DND-41 (cell line): ENCODE measurements at regions not wholly inside any gene's neighbourhood (a gene's known extent, or its start where the extent isn't known, plus 50 kb on each side); places are given as distances from the start of the nearest gene placed in this dataset.

ENCODE experiments used
- ATAC-seq: fragments of 200-7000 bp; cut with Tn5 transposase; 3 replicates; pipeline ENCODE4 v1.9.1; 2021; ENCODE audit warnings: low read depth; ENCODE audit not compliant: insufficient read depth
- DNase-seq: peaks from one replicate; pipeline ENCODE4 v3.0.0-alpha.2; 2020
- H2AFZ ChIP-seq: 2 replicates; pipeline ENCODE4 v1.6.0; 2012; ENCODE audit warnings: low read depth, low read length
- H3K27ac ChIP-seq: 2 replicates; pipeline ENCODE4 v1.5.1; 2012; ENCODE audit warnings: low read length, inconsistent platforms
- H3K27me3 ChIP-seq: fragments of 200-600 bp; sonication (generic); 2 replicates; pipeline ENCODE4 v1.6.0; 2012; ENCODE audit warnings: low read length, mild to moderate bottlenecking, inconsistent platforms; ENCODE audit not compliant: insufficient read depth, poor library complexity
- H3K36me3 ChIP-seq: 2 replicates; pipeline ENCODE4 v1.5.1; 2012; ENCODE audit warnings: low read length, inconsistent platforms; ENCODE audit not compliant: insufficient read depth
- H3K4me1 ChIP-seq: 2 replicates; pipeline ENCODE4 v1.5.1; 2012; ENCODE audit warnings: mild to moderate bottlenecking, low read length; ENCODE audit not compliant: insufficient read depth
- H3K4me2 ChIP-seq: 2 replicates; pipeline ENCODE4 v1.6.0; 2012; ENCODE audit warnings: mild to moderate bottlenecking, moderate library complexity, low read length, inconsistent platforms; ENCODE audit not compliant: insufficient read depth
- H3K4me3 ChIP-seq, 2 experiments: fragments of 200-600 bp in 1 of 2; shearing (Covaris generic) in 1 of 2; 2 replicates each; pipeline ENCODE4 v1.5.1; 2012 to 2016; ENCODE audit warnings: inconsistent platforms in 2 of 2, low read length in 2 of 2, mild to moderate bottlenecking in 2 of 2, low read depth in 1 of 2, moderate library complexity in 1 of 2
- H3K79me2 ChIP-seq: 2 replicates; pipeline ENCODE4 v1.6.0; 2012; ENCODE audit warnings: low read length, inconsistent platforms; ENCODE audit not compliant: insufficient read depth
- H3K9ac ChIP-seq: 2 replicates; pipeline ENCODE4 v1.6.0; 2012; ENCODE audit warnings: low read depth, mild to moderate bottlenecking, inconsistent platforms, low read length, moderate library complexity
- H3K9me3 ChIP-seq: 2 replicates; pipeline ENCODE4 v1.5.1; 2012; ENCODE audit warnings: low read length, moderate library complexity, mild to moderate bottlenecking, inconsistent platforms; ENCODE audit not compliant: insufficient read depth, severe bottlenecking
- H4K20me1 ChIP-seq: 2 replicates; pipeline ENCODE4 v1.6.0; 2012; ENCODE audit warnings: low read length; ENCODE audit not compliant: insufficient read depth
- CTCF ChIP-seq: IDR thresholded peaks from 2 replicates; pipeline ENCODE4 v1.5.1; 2012; ENCODE audit warnings: borderline replicate concordance, low read length, moderate library complexity, mild to moderate bottlenecking; ENCODE audit not compliant: poor library complexity, severe bottlenecking; ENCODE audit errors: extremely low read depth
- EZH2 ChIP-seq: IDR thresholded peaks from 3 replicates; pipeline ENCODE4 v1.6.1; 2012; ENCODE audit warnings: borderline replicate concordance, low read depth, mild to moderate bottlenecking, moderate library complexity, low read length, inconsistent platforms; ENCODE audit not compliant: severe bottlenecking

GRCh38 chr14:38723959-38724358 is 379.1 kb downstream of the SEC23A start:
- no peaks in the 10 kb centered on the region for H3K36me3 ChIP-seq
- H3K27me3 ChIP-seq = no peaks in the 10 kb centered on the region
- no peak overlapping the region for H2AFZ ChIP-seq
- TF ChIP-seq CTCF (no peak), EZH2 (no peak)
- ATAC-seq (no peak), DNase-seq (no peak)
- H4K20me1 ChIP-seq = no peaks in the 10 kb centered on the region
- H3K4me3 ChIP-seq = no peak overlapping the region
- H3K4me2 ChIP-seq = no peak overlapping the region
- H3K79me2 ChIP-seq = no peaks in the 10 kb centered on the region
- no peaks in the 10 kb centered on the region for H3K4me1 ChIP-seq
- H3K27ac ChIP-seq = no peak overlapping the region
- no peak overlapping the region for H3K9ac ChIP-seq
- no peaks in the 10 kb centered on the region for H3K9me3 ChIP-seq

DNA sequence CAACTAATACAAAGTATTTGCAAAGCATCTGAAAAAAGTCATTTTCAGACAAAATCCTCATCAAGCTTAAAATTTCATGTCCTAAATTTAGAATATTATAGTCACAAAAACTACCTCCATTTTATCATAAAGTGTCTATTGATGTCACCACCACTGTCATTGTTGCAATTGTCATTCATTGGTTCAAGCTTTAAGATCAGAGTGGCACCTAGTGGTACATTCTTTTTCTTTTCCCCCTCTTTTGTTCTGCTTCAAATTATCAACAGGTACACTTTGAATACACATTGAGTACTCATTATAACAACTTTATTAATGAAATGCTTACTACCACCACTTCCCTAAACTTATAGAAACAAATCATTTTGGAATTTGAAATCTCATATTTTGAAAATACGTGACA is 379.8 kb downstream of the SEC23A start:
- no peaks in the 10 kb centered on the region for H3K79me2 ChIP-seq
- DNase-seq (no peak), ATAC-seq (no peak)
- H3K4me3 ChIP-seq = no peak overlapping the region
- H3K36me3 ChIP-seq = no peaks in the 10 kb centered on the region
- no peak overlapping the region for H3K27ac ChIP-seq
- H3K9ac ChIP-seq = no peak overlapping the region
- no peaks in the 10 kb centered on the region for H4K20me1 ChIP-seq
- no peaks in the 10 kb centered on the region for H3K9me3 ChIP-seq
- H3K4me2 ChIP-seq = no peak overlapping the region
- no peak for TF ChIP-seq EZH2
- no peak for TF ChIP-seq CTCF
- no peak overlapping the region for H2AFZ ChIP-seq
- no peaks in the 10 kb centered on the region for H3K4me1 ChIP-seq
- no peaks in the 10 kb centered on the region for H3K27me3 ChIP-seq

GRCh38 chr14:38721822-38722431 is 381.1 kb downstream of the SEC23A start:
- no peak for TF ChIP-seq EZH2
- peak; percentile 84 for TF ChIP-seq CTCF
- H3K36me3 ChIP-seq = no peaks in the 10 kb centered on the region

More at GRCh38 chr14:38721822-38722431, 381.1 kb downstream of the SEC23A start:
- Histone ChIP-seq H3K79me2 (no peaks in the 10 kb centered on the region), H3K4me1 (no peaks in the 10 kb centered on the region), H3K27me3 (no peaks in the 10 kb centered on the region), H3K9ac (no peak overlapping the region), H3K27ac (no peak overlapping the region), H3K4me2 (no peak overlapping the region), H3K4me3 (no peak overlapping the region), H4K20me1 (no peaks in the 10 kb centered on the region), H2AFZ (no peak overlapping the region), H3K9me3 (no peaks in the 10 kb centered on the region)
- DNase-seq (peak; percentile 46), ATAC-seq (peak; percentile 80)
